SK-N-SH (cell line): ENCODE measurements at regions not wholly inside any gene's neighbourhood (a gene's known extent, or its start where the extent isn't known, plus 50 kb on each side); places are given as distances from the start of the nearest gene placed in this dataset.

Source experiments
- EP300 ChIP-seq, 2 experiments: IDR thresholded peaks; 2 replicates each; pipeline versions ENCODE4 v1.4.0 to v1.6.1; 2012; ENCODE audit warnings: borderline replicate concordance in 1 of 2, low read depth in 1 of 2, low read length in 1 of 2
- EZH2phosphoT487 ChIP-seq: fragments of 200-600 bp; sonication (generic); IDR thresholded peaks from 2 replicates; pipeline ENCODE4 v1.6.1; 2017; ENCODE audit warnings: low read depth, mixed run types, mild to moderate bottlenecking, antibody characterized with exemption, moderate library complexity, borderline replicate concordance
- MAX ChIP-seq: IDR thresholded peaks from 2 replicates; pipeline ENCODE4 v1.4.0; 2012; ENCODE audit warnings: low read depth
- PBX3 ChIP-seq: IDR thresholded peaks from 2 replicates; pipeline ENCODE4; 2012
- POLR2AphosphoS5 ChIP-seq: IDR thresholded peaks from 2 replicates; pipeline ENCODE4 v1.6.1; 2012; ENCODE audit warnings: low read depth, low read length
- RFX5 ChIP-seq: IDR thresholded peaks from 2 replicates; pipeline ENCODE4 v1.6.1; 2012; ENCODE audit warnings: mild to moderate bottlenecking, improper control_type of control experiment, low read length
- TCF12 ChIP-seq: IDR thresholded peaks from 2 replicates; pipeline ENCODE4 v1.4.0; 2012
- TEAD4 ChIP-seq: IDR thresholded peaks from 2 replicates; pipeline ENCODE4 v1.4.0; 2012; ENCODE audit warnings: mild to moderate bottlenecking, borderline replicate concordance; ENCODE audit not compliant: insufficient read depth
- YY1 ChIP-seq: IDR thresholded peaks from 2 replicates; pipeline ENCODE4 v1.4.0; 2012; ENCODE audit warnings: low read depth, mild to moderate bottlenecking
- TF ChIP-seq, protein P1 (sequence below): fragments of 200-600 bp; sonication (generic); IDR thresholded peaks from 2 replicates; pipeline ENCODE4 v1.6.1; 2017; ENCODE audit warnings: antibody characterized with exemption, mild to moderate bottlenecking, moderate library complexity

- TF ChIP-seq RFX5 (no peak), PBX3 (no peak), EP300 (IDR thresholded peaks at IDR 0.05; ENCODE audit: borderline replicate concordance in 1 of 2, low read depth in 1 of 2, low read length in 1 of 2) (no peak), POLR2AphosphoS5 (no peak), YY1 (no peak), TEAD4 (no peak), EZH2phosphoT487 (no peak), TCF12 (no peak), MAX (no peak)
- TF ChIP-seq, protein P1, sequence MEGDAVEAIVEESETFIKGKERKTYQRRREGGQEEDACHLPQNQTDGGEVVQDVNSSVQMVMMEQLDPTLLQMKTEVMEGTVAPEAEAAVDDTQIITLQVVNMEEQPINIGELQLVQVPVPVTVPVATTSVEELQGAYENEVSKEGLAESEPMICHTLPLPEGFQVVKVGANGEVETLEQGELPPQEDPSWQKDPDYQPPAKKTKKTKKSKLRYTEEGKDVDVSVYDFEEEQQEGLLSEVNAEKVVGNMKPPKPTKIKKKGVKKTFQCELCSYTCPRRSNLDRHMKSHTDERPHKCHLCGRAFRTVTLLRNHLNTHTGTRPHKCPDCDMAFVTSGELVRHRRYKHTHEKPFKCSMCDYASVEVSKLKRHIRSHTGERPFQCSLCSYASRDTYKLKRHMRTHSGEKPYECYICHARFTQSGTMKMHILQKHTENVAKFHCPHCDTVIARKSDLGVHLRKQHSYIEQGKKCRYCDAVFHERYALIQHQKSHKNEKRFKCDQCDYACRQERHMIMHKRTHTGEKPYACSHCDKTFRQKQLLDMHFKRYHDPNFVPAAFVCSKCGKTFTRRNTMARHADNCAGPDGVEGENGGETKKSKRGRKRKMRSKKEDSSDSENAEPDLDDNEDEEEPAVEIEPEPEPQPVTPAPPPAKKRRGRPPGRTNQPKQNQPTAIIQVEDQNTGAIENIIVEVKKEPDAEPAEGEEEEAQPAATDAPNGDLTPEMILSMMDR = no peak
These were observed 53.3 kb upstream of the CD44 start for GRCh38 chr11:35085531-35086165.
